NCI-H82 (cell line): ENCODE measurements at regions not wholly inside any gene's neighbourhood (a gene's known extent, or its start where the extent isn't known, plus 50 kb on each side); places are given as distances from the start of the nearest gene placed in this dataset.
"Not testable (repeated sequence)": the region's sequence is repeated elsewhere in the genome, so short reads cannot be mapped to it uniquely, and the experiment has no call there.

Source experiments
- DNase-seq: peaks from one replicate; lab custom pipeline; 2025; lab: John Stamatoyannopoulos, UW

GRCh38 chr2:199569336-199569735, 111.6 kb upstream of the SATB2 start:
- no peak for DNase-seq

- no peak for DNase-seq
Measured at GRCh38 chr2:199558156-199558555, 100.4 kb upstream of the SATB2 start.

- DNase-seq = no peak
Measured at GRCh38 chr2:199556527-199557285, 99.0 kb upstream of the SATB2 start.

- DNase-seq = no peak
Measured at GRCh38 chr2:199554026-199554425, 96.3 kb upstream of the SATB2 start.

- peak; percentile 40 for DNase-seq
Measured at GRCh38 chr2:199552141-199552540, 94.4 kb upstream of the SATB2 start.

- no peak for DNase-seq
Measured at GRCh38 chr2:199543606-199544172, 86.0 kb upstream of the SATB2 start.

GRCh38 chr2:199535445-199536177, 77.9 kb upstream of the SATB2 start:
- DNase-seq = no peak

GRCh38 chr2:199533873-199534272, 76.1 kb upstream of the SATB2 start:
- not testable (repeated sequence) for DNase-seq

GRCh38 chr2:199527071-199527470, 69.3 kb upstream of the SATB2 start:
- DNase-seq = no peak

GRCh38 chr2:199524689-199525574, 67.2 kb upstream of the SATB2 start:
- no peak for DNase-seq

GRCh38 chr2:199509403-199509802, 51.7 kb upstream of the SATB2 start:
- DNase-seq = no peak
